Osteoblast (primary cell): ENCODE measurements at regions not wholly inside any gene's neighbourhood (a gene's known extent, or its start where the extent isn't known, plus 50 kb on each side); places are given as distances from the start of the nearest gene placed in this dataset.
"Not testable (repeated sequence)": the region's sequence is repeated elsewhere in the genome, so short reads cannot be mapped to it uniquely, and the experiment has no call there.

Experiments
- DNase-seq: peaks from one replicate; pipeline ENCODE4 v3.0.0; 2011; ENCODE audit warnings: low spot score, mixed read lengths; ENCODE audit not compliant: insufficient read length; ENCODE audit errors: missing footprints
- H2AFZ ChIP-seq: 2 replicates; pipeline ENCODE4 v1.6.0; 2011; ENCODE audit warnings: mild to moderate bottlenecking, low read length
- H3K27ac ChIP-seq: 2 replicates; pipeline ENCODE4 v1.5.1; 2011; ENCODE audit warnings: mild to moderate bottlenecking, low read depth, low read length, moderate library complexity
- H3K27me3 ChIP-seq: 2 replicates; pipeline ENCODE4 v1.6.0; 2012; ENCODE audit warnings: mild to moderate bottlenecking, control low read depth, inconsistent platforms, low read length, moderate library complexity; ENCODE audit not compliant: insufficient read depth
- H3K36me3 ChIP-seq: 2 replicates; pipeline ENCODE4 v1.5.1; 2011; ENCODE audit warnings: mild to moderate bottlenecking, low read length, control low read depth, moderate library complexity; ENCODE audit not compliant: insufficient read depth
- H3K4me1 ChIP-seq: 2 replicates; pipeline ENCODE4 v1.5.1; 2011; ENCODE audit warnings: mild to moderate bottlenecking, low read length, control low read depth, moderate library complexity; ENCODE audit not compliant: insufficient read depth
- H3K4me2 ChIP-seq: 2 replicates; pipeline ENCODE4 v1.6.0; 2011; ENCODE audit warnings: mild to moderate bottlenecking, low read length; ENCODE audit not compliant: insufficient read depth
- H3K4me3 ChIP-seq: fragments of 200-600 bp; sonication (generic); 3 replicates; pipeline ENCODE4 v1.5.1; 2012; ENCODE audit warnings: mild to moderate bottlenecking, low read length, inconsistent platforms; ENCODE audit not compliant: insufficient read depth
- H3K79me2 ChIP-seq: 2 replicates; pipeline ENCODE4 v1.6.0; 2012; ENCODE audit warnings: mild to moderate bottlenecking, low read length, control low read depth, inconsistent platforms; ENCODE audit not compliant: insufficient read depth
- H3K9me3 ChIP-seq: 2 replicates; pipeline ENCODE4 v1.5.1; 2011; ENCODE audit warnings: low read depth, low read length, control low read depth
- H4K20me1 ChIP-seq: 2 replicates; pipeline ENCODE4 v1.6.0; 2012; ENCODE audit warnings: mild to moderate bottlenecking, low read length, control low read depth; ENCODE audit not compliant: insufficient read depth
- CTCF ChIP-seq: IDR thresholded peaks from 2 replicates; pipeline ENCODE4 v1.5.1; 2011; ENCODE audit warnings: mild to moderate bottlenecking, low read depth, low read length, moderate library complexity; ENCODE audit errors: extremely low read depth

- Histone ChIP-seq H3K27me3 (no peaks in the 10 kb centered on the region), H3K4me3 (no peak overlapping the region), H3K4me1 (peaks cover 11% of the 10 kb centered on the region), H3K4me2 (no peak overlapping the region), H3K9me3 (peaks cover 3% of the 10 kb centered on the region), H3K36me3 (no peaks in the 10 kb centered on the region), H3K79me2 (no peaks in the 10 kb centered on the region), H3K27ac (no peak overlapping the region), H2AFZ (no peak overlapping the region), H4K20me1 (no peaks in the 10 kb centered on the region)
- TF ChIP-seq CTCF = no peak
- peak; percentile 49 for DNase-seq
These were observed 173.4 kb upstream of the NDUFV2 start for GRCh38 chr18:8928847-8929780.

- Histone ChIP-seq H3K36me3 (no peaks in the 10 kb centered on the region), H3K4me3 (no peak overlapping the region), H3K79me2 (no peaks in the 10 kb centered on the region), H2AFZ (peak overlapping the region; percentile 13), H3K4me1 (peaks cover 11% of the 10 kb centered on the region), H4K20me1 (no peaks in the 10 kb centered on the region), H3K4me2 (peak overlapping the region; percentile 15), H3K27ac (no peak overlapping the region), H3K27me3 (no peaks in the 10 kb centered on the region), H3K9me3 (peaks cover 2% of the 10 kb centered on the region)
- DNase-seq = peak; percentile 76
- TF ChIP-seq CTCF = no peak
These were observed 171.4 kb upstream of the NDUFV2 start for GRCh38 chr18:8930990-8931616.

GRCh38 chr18:8932866-8933265, 169.6 kb upstream of the NDUFV2 start:
- no peak for TF ChIP-seq CTCF
- Histone ChIP-seq H2AFZ (no peak overlapping the region), H3K4me2 (no peak overlapping the region), H3K9me3 (no peaks in the 10 kb centered on the region), H3K27ac (no peak overlapping the region), H3K79me2 (no peaks in the 10 kb centered on the region), H3K4me1 (peaks cover 11% of the 10 kb centered on the region), H3K27me3 (no peaks in the 10 kb centered on the region), H3K36me3 (no peaks in the 10 kb centered on the region), H4K20me1 (no peaks in the 10 kb centered on the region), H3K4me3 (no peak overlapping the region)
- DNase-seq = no peak

- Histone ChIP-seq H4K20me1 (no peaks in the 10 kb centered on the region), H3K79me2 (no peaks in the 10 kb centered on the region), H3K27me3 (no peaks in the 10 kb centered on the region), H2AFZ (no peak overlapping the region), H3K9me3 (no peaks in the 10 kb centered on the region), H3K36me3 (no peaks in the 10 kb centered on the region), H3K4me1 (peaks cover 11% of the 10 kb centered on the region), H3K4me2 (no peak overlapping the region), H3K4me3 (no peak overlapping the region), H3K27ac (no peak overlapping the region)
- TF ChIP-seq CTCF = no peak
- DNase-seq = peak; percentile 52
These were observed 168.7 kb upstream of the NDUFV2 start for GRCh38 chr18:8933714-8934284.

- not testable (repeated sequence) for H3K36me3 ChIP-seq, H3K79me2 ChIP-seq, H3K27ac ChIP-seq, H3K9me3 ChIP-seq, H3K4me3 ChIP-seq, H4K20me1 ChIP-seq, H3K27me3 ChIP-seq, DNase-seq, H3K4me2 ChIP-seq, H2AFZ ChIP-seq
- peaks cover 10% of the 10 kb centered on the region for H3K4me1 ChIP-seq
These were observed 167.2 kb upstream of the NDUFV2 start for GRCh38 chr18:8935346-8935745.
